Effector CD4-positive, alpha-beta T cell (primary cell): ENCODE measurements at regions not wholly inside any gene's neighbourhood (a gene's known extent, or its start where the extent isn't known, plus 50 kb on each side); places are given as distances from the start of the nearest gene placed in this dataset.
"Not testable (repeated sequence)": the region's sequence is repeated elsewhere in the genome, so short reads cannot be mapped to it uniquely, and the experiment has no call there.

Source experiments
- DNase-seq: peaks from one replicate; pipeline ENCODE4 v3.0.0-alpha.2; 2020

DNA sequence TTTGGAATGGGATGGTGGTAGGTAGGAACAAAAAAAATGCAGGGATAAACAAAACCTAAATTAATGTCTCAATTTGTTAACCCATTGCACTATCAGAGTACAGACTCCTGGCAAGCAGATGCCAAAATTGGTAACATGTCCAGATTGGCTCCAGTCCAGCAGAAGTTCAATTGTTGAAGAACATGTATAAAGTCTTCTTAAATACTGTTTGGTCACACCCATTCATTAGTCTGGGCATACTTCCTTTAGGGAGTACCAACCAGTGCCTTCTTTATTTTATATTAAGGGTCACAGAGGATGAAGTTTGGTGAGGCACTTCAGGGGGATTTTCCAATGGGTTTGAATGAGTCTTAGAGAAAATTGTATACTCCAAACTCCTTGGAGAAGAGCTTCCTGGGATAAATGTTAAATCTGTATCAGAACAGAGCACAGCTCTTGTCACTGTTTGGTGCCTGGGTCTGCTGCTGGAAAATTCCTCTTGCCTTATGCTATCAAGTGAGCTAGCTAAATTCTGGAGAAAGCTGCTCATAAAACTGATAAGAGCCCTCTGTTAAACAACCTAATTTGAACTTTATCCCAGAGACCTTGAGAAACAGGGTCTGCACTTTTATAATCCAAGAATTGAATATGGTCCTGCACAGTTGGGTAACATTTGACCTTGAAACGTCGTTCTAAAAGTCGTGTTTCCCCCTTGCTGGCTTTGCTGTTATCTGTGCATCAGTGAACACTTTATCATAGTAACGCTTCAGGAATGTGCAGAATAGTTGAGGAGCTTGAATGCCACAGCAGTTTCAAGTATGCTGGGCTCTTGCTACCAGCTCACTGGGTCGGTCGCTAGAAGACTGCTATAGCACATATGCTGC is 334.1 kb upstream of the CITED2 start:
- no peak for DNase-seq

DNA sequence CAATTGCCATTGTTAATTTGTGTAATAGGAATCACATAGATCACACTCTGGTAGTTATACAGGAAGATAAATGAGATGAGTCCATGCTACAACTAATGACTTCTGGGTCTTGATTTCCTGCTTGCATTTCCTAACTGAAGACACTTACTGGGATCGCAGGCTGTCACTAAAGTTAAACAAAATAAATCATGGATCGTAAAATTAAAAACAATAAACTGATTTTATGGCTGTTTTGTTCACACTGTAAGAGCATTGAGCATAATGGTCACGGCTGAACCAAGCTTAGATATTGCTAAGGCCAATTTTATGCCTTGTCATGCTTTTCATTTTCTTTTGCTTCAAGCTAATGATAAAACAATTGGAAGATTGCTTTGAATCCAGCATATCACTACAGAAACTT is 332.5 kb upstream of the CITED2 start:
- DNase-seq, result no peak

DNA sequence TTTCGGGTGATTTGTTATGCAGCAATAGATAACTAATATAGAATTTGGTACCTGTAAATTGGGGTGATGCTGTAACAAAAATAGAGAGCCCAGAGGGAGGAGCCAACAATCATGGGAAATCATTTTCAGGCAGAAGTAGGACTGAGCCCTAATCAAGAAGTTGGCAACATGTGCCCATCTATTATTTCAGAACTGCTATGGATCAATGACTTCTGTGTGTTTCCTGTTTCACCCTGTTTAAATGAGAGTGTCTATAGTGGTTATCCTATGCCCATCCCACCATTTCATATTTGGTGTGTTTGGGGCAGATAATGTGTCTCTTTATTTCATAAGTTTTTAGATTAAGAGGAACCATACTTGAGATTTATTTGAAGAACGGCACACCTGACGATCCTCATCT is 330.8 kb upstream of the CITED2 start:
- no peak for DNase-seq

GRCh38 chr6:139703780-139704179 is 329.3 kb upstream of the CITED2 start:
- no peak for DNase-seq

DNA sequence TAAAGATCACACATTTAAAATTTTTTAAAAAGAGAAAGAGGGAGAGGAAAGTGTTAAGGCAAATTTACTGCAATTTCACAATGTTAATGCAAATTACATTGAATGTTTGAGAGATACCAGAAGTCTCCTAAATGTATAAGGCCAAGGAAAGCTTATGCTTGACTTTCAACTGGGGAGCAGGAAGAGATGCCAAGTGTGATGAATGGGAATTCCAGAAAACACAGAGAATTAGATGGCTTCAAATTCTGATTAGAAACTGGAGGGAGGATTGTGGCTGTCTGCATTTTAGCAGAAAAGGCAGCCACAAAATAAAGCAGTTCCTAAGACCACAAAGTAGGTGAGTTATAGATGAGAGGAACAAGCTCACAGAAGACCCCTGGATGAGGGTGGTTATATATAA is 328.3 kb upstream of the CITED2 start:
- DNase-seq, result no peak

GRCh38 chr6:139701695-139702094 is 327.2 kb upstream of the CITED2 start:
- no peak for DNase-seq

DNA sequence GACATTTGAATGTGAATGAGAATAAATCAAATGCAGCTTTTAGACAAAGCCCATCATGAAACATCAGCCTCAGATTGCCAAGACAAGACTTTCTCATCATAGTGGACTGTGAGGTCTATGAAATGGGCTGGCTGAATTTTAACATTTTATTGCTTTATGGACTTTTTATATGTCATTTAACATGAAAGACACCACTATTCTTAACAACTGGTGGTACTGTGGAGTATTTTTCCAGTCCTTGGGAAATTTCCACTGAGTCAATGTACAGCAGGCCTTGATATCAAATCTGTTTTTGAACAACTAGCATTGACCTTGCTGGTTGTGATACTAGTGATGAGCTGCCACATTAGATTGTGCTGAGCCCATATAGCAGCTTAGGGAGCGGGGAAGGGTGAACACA is 326.6 kb upstream of the CITED2 start:
- DNase-seq, result no peak

DNA sequence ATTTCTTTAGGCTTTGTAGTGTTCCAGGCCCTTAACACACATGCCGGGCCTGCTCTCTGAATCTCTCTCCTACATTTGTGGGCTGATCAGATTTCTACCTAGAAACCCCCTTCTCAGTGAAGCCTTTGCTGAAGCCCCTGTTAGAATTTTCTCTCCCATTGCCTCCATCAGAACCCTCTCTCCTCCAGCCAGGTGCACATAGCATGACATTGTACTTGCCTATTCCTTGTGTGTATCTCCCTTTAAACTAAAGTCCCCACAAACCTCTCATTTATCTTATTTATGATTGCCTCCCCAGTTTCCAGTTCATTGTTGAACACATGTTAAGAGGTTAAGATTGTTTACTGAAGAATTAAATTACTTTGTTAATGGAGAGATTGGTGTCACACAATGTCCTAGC is 325.5 kb upstream of the CITED2 start:
- no peak for DNase-seq

GRCh38 chr6:139699335-139699734 is 324.9 kb upstream of the CITED2 start:
- DNase-seq, result no peak

DNA sequence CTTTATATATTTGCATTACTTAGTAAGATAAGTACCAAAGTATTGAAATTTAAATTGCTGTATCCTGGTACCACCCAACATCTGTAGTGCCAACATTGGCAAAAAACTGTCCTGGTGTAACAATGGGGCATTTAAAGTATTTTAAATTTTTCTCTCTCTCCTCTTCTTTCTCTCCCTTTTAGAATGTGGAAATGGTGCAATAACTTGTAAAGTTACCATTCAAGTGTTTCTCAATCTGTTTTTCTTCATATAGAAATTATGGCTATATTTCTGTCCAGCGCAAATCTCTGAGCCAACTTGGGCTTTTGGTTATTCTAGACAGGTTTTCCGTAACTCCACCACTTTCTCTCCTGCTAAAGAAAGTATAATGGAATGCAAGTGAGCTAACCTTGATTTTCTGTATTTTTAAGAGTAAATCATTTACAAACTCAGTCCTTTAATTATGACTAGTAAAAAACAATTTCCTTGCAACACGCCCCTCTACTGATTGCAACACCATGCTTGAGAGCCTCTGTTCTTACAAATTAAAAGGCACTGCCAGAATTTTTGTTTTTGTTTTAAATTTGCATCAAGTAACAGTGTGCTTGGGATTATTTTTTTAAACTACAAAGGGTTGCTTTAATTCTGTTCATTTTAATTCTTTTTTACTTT is 324.2 kb upstream of the CITED2 start:
- DNase-seq, result no peak

DNA sequence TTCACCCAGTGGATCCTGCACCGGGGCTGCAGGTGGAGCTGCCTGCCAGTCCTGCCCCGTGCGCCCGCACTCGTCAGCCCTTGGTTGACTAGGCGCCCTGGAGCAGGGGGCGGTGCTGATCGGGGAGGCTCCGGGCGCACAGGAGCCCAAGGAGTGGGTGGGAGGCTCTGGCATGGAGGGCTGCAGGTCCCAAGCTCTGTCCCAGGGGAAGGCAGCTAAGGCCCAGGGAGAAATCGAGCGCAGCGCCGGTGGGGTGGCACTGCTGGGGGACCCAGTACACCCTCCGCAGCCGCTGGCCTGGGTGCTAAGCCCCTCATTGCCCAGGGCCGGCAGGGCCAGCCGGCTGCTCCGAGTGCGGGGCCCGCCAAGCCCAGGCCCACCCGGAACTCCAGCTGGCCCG is 323.4 kb upstream of the CITED2 start:
- not testable (repeated sequence) for DNase-seq

DNA sequence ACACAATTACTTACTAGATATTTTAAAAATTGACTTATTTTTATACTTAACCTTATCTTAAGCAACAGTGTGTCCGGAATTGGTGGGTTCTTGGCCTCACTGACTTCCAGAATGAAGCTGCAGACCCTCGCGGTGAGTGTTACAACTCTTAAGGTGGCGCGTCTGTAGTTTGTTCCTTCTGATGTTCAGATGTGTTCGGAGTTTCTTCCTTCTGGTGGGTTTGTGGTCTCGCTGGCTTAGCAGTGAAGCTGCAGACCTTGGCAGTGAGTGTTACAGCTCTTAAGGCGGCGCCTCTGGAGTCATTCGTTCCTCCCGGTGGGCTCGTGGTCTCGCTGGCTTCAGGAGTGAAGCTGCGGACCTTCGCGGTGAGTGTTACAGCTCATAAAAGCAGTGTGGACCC is 322.5 kb upstream of the CITED2 start:
- not testable (repeated sequence) for DNase-seq

GRCh38 chr6:139695361-139695760 is 320.9 kb upstream of the CITED2 start:
- DNase-seq, result no peak

DNA sequence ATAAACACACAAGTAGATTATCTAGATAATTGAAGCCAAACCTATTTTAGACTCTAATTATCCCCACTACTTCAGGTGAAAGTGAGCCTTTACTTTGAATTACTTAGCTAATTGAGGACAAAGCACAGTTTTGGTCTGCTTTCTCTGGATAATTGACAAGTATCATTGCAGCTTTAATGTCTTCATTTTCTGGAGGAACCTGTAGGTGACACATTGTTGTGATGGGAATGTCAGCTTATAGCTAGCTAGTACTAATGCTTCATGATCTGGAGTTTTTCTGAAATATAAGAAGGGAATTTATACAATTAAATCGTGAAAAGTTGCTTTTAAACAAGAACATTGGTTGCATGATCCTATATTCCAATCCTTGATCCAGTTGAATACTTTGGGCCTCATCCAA is 319.3 kb upstream of the CITED2 start:
- no peak for DNase-seq

DNA sequence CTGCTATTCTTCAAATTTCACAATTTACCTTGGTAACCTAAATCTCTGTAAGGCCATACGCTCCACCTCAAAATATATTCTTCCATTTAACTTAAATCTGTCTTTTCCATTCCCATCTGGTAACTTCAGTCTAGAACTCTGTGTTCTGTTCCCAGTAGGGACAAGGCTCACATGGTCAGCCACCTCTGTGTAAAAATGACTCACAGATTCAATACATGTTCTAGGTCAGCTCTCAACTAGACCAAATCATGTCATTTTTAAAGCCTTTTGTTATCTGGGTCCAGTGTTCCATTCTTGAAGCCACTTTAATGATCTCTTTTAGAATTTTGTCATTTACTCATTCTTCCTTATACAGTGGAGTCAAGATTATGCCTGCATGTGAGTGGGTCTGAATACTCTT is 315.6 kb upstream of the CITED2 start:
- no peak for DNase-seq

GRCh38 chr6:139687055-139687454 is 312.6 kb upstream of the CITED2 start:
- no peak for DNase-seq

DNA sequence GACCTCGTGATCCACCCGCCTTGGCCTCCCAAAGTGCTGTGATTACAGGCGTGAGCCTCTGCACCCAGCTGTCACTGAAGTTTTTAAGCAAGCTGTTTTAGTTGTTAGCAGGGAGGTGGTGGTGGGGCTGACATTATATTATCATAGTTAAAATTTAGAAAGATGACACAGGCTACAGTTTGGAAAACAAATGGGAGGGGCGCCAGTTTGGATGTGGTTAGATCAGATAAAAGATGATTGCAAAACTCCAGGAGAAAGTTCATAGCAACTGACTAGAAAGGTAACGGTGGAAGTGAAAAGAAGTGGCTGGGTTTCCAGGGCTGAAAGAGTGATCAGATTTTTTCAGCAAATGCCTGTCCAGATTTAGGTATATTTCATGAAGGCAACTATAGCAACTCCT is 311.9 kb upstream of the CITED2 start:
- no peak for DNase-seq

- DNase-seq, result no peak
These were observed 310.6 kb upstream of the CITED2 start for GRCh38 chr6:139685009-139685408.

DNA sequence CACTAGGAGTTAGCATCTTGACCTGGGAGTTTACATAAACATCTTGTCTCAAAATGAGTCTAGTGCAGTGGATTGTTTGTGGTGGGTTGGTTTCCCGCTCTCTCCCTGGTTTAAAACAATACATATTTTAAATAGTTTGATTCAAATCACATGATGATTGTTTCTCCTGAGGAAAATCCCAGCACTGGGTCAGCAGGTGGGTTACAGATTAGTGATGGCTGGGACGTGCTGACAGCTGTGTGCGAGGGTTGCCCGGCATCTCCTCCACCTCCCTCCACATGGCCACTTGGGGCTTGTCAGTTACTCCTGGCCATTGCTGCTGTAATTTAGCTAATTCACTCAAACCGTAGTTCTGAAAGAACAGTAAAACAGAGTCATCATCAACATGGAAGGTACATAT is 306.4 kb upstream of the CITED2 start:
- no peak for DNase-seq

- DNase-seq, result no peak
These were observed 305.2 kb upstream of the CITED2 start for GRCh38 chr6:139679516-139680179.

- no peak for DNase-seq
These were observed 302.3 kb upstream of the CITED2 start for GRCh38 chr6:139676718-139677117.

GRCh38 chr6:139666284-139666683 is 291.8 kb upstream of the CITED2 start:
- DNase-seq, result no peak

DNA sequence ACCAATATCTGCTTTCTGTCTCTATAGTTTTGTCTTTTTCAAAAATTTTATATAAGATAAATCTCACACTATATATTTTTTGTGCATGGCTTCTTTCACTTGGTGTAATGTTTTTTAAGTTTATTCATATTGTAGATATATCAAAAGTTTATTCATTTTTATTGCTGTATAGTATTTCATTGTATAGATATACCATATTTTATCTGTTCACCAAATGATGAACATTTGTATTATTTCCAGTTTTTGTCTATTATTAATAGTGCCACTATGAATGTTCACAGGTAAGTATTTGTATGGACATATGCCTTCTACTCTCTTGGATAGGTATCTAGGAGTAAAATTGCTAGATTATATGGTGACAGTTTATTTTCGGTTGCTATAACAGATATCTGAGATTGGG is 289.5 kb upstream of the CITED2 start:
- no peak for DNase-seq

GRCh38 chr6:139659711-139660110 is 285.3 kb upstream of the CITED2 start:
- no peak for DNase-seq
